NCI-H1048 (cell line): ENCODE measurements at regions not wholly inside any gene's neighbourhood (a gene's known extent, or its start where the extent isn't known, plus 50 kb on each side); places are given as distances from the start of the nearest gene placed in this dataset.

Experiments used
- DNase-seq: peaks from one replicate; lab custom pipeline; 2025; lab: John Stamatoyannopoulos, UW

GRCh38 chr3:130260918-130261317 lies 84.6 kb upstream of the COL6A5 start:
- DNase-seq = no peak

- DNase-seq = no peak
Measured at GRCh38 chr3:130263708-130264107, 81.8 kb upstream of the COL6A5 start.

- DNase-seq = no peak
Measured at GRCh38 chr3:130266817-130267216, 78.7 kb upstream of the COL6A5 start.

DNA sequence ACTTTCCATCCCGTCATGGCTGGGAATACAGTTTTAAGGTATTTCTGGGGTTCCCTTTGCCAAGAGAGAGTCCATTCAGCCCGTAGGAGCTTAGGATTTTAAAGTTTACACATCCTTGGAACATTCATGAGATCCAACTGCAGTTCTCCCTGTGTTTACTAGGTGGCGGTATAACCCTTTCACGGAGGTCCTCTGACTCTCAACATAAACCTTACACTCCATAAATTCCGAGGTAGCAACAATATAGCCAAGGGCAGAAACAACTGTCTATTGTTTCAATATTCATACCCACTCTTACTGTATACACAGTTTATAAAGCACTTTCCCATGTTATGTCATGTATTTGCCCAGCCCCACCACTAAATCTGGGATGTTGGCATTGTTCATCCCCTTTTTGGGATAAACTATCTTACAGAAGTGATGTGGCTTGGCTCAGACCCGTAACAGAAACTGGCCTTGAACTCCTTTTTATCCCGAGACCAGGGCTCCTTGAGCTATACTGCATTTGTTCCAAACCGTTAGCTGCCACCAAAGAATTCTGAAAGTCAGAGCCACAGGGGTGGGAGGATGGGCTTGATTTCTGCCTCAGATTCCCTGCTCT lies 69.2 kb upstream of the COL6A5 start:
- DNase-seq = peak; percentile 4

GRCh38 chr3:130288670-130289069 lies 56.8 kb upstream of the COL6A5 start:
- no peak for DNase-seq

DNA sequence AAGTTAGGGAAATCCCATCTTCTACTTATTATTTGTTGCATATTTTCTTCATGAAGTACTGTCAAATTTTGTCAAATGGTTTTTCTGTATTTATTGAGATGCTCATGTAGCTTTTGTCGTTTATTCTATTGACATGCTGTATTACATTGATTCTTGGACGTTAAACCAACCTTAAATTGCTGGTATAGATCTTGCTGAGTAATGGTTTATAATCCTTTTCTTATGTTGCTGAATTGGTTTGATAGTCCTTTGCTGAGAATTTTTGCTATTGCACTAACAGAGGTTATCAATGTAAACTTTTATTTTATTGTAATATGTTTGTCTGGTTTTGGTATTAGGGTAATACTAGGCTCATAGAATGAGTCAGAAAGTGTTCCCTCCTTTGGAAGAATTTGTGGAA lies 54.3 kb upstream of the COL6A5 start:
- DNase-seq = no peak

DNA sequence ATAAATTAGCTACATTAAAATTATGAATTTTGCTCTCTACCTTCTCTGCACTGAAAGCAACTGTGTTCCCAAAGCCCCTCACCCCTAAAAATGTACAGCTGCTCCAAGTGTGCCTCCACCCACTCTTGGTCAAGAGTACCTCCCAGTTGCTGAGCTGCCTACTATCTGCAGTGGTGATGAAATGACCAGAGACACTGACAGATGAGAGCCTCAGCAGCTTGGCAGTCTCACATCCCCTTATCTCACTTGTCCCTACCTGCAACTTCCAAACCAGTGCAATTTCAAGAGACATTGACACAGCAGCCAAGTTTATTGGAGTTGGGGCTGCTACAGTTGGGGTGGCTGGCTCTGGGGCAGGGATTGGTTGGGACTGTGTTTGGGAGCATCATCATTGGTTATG lies 52.2 kb upstream of the COL6A5 start:
- no peak for DNase-seq
